PFSK-1 (cell line): ENCODE measurements at regions not wholly inside any gene's neighbourhood (a gene's known extent, or its start where the extent isn't known, plus 50 kb on each side); places are given as distances from the start of the nearest gene placed in this dataset.

Experiments
- FOXP2 ChIP-seq: optimal IDR thresholded peaks from 2 replicates; pipeline ENCODE3; 2011; ENCODE audit warnings: borderline replicate concordance, control low read depth, inconsistent platforms; ENCODE audit not compliant: insufficient read depth; ENCODE audit errors: extremely low read length, extremely low read depth
- POLR2AphosphoS5 ChIP-seq: IDR thresholded peaks from 2 replicates; pipeline ENCODE4 v1.6.1; 2012; ENCODE audit warnings: low read depth, mild to moderate bottlenecking, control low read depth, low read length, moderate library complexity
- SIN3A ChIP-seq: IDR thresholded peaks from 2 replicates; pipeline ENCODE4 v1.6.1; 2012; ENCODE audit warnings: mild to moderate bottlenecking, low read length, moderate library complexity, borderline replicate concordance; ENCODE audit not compliant: insufficient read depth
- TAF1 ChIP-seq: IDR thresholded peaks from 2 replicates; pipeline ENCODE4 v1.6.1; 2012; ENCODE audit warnings: low read length, control low read depth, borderline replicate concordance; ENCODE audit not compliant: insufficient read depth
- TF ChIP-seq, protein P1 (sequence below), 2 experiments: IDR thresholded peaks; 2 replicates each; pipeline versions ENCODE4 v1.6.1 to v1.8.0; 2011 to 2012; ENCODE audit warnings: low read depth in 2 of 2, low read length in 2 of 2, control low read depth in 1 of 2, inconsistent platforms in 1 of 2, mild to moderate bottlenecking in 1 of 2, moderate library complexity in 1 of 2; ENCODE audit not compliant: insufficient read depth in 1 of 2

DNA sequence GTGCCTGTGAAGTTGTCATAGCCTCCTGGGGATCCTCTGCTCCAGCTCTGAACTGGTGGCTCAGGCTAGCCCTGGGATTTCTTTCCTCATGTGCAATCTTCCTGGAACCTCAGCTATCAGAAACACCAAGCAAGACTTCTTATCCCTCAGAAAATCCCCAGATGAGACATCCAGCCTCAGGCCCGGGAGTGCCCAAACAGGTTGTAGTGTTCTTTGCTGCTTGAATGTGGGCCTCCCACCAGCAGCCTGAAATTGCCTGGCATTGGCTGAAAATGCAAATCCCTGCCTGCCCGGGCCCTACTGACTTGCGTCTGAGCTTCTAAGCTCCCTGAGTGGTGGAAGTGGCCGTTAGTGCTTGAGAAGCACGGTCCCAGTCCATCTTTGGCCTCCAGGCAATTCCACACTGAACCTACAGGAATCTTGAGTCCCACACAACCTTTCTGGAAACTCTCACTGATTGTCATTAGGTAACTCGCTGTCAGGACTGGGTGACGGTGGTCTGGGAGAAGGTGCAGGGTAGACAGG lies 146.8 kb downstream of the ZBTB18 start:
- TF ChIP-seq TAF1, result no peak
- TF ChIP-seq SIN3A, result no peak
- TF ChIP-seq, protein P1, sequence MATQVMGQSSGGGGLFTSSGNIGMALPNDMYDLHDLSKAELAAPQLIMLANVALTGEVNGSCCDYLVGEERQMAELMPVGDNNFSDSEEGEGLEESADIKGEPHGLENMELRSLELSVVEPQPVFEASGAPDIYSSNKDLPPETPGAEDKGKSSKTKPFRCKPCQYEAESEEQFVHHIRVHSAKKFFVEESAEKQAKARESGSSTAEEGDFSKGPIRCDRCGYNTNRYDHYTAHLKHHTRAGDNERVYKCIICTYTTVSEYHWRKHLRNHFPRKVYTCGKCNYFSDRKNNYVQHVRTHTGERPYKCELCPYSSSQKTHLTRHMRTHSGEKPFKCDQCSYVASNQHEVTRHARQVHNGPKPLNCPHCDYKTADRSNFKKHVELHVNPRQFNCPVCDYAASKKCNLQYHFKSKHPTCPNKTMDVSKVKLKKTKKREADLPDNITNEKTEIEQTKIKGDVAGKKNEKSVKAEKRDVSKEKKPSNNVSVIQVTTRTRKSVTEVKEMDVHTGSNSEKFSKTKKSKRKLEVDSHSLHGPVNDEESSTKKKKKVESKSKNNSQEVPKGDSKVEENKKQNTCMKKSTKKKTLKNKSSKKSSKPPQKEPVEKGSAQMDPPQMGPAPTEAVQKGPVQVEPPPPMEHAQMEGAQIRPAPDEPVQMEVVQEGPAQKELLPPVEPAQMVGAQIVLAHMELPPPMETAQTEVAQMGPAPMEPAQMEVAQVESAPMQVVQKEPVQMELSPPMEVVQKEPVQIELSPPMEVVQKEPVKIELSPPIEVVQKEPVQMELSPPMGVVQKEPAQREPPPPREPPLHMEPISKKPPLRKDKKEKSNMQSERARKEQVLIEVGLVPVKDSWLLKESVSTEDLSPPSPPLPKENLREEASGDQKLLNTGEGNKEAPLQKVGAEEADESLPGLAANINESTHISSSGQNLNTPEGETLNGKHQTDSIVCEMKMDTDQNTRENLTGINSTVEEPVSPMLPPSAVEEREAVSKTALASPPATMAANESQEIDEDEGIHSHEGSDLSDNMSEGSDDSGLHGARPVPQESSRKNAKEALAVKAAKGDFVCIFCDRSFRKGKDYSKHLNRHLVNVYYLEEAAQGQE (IDR thresholded peaks at IDR 0.05; ENCODE audit: insufficient read depth in 1 of 2, low read depth in 2 of 2, low read length in 2 of 2), result no peak
- TF ChIP-seq FOXP2, result no peak
- TF ChIP-seq POLR2AphosphoS5, result no peak

DNA sequence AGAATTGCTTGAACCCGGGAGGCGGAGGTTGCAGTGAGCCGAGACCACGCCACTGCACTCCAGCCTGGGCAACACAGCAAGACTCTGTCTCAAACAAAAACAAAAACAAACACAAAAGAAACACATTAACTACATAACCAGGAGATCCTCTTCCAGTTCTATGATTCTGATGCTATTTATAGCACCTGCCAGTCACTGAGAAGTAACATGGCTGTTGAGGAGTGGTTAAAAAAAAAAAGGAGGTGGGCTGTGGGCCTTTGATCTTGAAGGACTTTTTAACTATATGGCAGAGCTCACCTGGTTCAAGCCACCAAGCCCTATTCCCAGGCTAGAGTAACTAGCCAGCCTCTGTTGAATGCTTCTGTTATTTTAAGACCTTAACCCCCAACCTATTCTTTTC lies 148.8 kb downstream of the ZBTB18 start:
- TF ChIP-seq TAF1 (no peak), POLR2AphosphoS5 (no peak), FOXP2 (no peak), SIN3A (no peak)
- TF ChIP-seq, protein P1 (IDR thresholded peaks at IDR 0.05; ENCODE audit: insufficient read depth in 1 of 2, low read depth in 2 of 2, low read length in 2 of 2), result no peak

DNA sequence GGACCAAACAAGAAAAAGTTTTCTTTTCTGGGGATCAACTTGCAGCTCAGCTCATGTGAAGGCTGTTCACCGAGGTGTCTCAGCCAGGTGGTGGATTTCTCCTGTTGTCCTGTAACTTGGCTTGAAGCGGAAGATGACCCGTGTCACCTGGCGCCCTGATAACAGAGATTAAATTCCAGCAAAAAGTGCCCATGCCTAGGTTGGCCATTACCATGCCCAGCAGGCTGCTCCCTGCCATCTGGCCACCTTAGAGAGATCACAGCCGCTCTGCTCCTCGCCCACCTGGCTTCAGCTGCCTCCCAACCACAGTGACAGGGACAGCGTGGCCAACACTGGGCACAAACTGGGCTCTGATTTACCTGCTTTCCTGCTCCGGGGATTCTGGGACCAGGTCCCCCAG lies 149.5 kb downstream of the ZBTB18 start:
- TF ChIP-seq, protein P1 (IDR thresholded peaks at IDR 0.05; ENCODE audit: insufficient read depth in 1 of 2, low read depth in 2 of 2, low read length in 2 of 2), result no peak
- TF ChIP-seq POLR2AphosphoS5 (no peak), TAF1 (no peak), SIN3A (no peak), FOXP2 (no peak)

DNA sequence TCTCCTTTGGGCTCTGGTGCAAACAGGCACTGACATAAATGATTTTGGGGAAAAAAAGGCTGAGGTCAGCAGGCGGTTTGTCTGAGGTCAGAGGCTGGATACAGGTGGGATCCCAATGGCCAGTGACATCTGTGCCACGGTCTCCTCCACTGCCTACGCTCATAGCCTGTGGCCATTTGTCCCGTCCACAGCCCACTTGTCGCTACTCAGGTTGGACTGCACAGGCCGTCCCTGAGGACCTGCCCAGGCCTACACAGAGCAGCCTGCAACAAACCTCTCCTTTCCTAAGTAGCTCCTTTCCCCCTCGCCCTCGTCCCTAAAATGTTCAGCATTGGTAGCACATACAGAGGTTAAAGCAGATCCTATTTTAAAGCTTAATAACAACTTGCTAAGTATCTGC lies 150.7 kb downstream of the ZBTB18 start:
- TF ChIP-seq POLR2AphosphoS5, result no peak
- TF ChIP-seq, protein P1 (IDR thresholded peaks at IDR 0.05; ENCODE audit: insufficient read depth in 1 of 2, low read depth in 2 of 2, low read length in 2 of 2), result no peak
- TF ChIP-seq FOXP2, result no peak
- no peak for TF ChIP-seq TAF1
- TF ChIP-seq SIN3A, result no peak

DNA sequence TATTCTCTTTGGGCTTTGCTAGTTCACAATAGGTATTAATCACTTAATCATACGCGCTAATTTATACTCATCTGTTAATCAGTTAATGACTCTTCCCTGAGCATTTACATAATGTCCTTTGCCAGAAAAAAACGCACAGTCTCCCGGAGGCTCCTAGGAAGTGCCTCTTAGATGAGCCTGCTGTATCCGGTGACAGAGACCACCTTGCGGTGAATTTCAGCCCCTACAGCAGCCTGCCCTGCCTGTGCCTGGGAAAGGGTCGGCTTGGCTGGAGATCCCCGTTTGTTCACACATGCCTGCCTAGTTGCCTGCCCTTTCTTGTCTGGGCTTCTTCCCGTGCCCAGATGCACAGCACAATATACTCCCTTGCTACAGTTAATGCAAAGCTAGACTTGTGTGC lies 152.9 kb downstream of the ZBTB18 start:
- TF ChIP-seq POLR2AphosphoS5 (no peak), FOXP2 (no peak), SIN3A (no peak), TAF1 (no peak)
- TF ChIP-seq, protein P1 (IDR thresholded peaks at IDR 0.05; ENCODE audit: insufficient read depth in 1 of 2, low read depth in 2 of 2, low read length in 2 of 2), result no peak
